ENCODE measurements at regions not wholly inside any gene's neighbourhood (a gene's known extent, or its start where the extent isn't known, plus 50 kb on each side); places are given as distances from the start of the nearest gene placed in this dataset.

- no peaks in the 10 kb centered on the region for H4K20me1 ChIP-seq (ENCODE audit: control insufficient read depth, insufficient read depth, low read depth, low read length)
- no peaks in the 10 kb centered on the region for H3K9me3 ChIP-seq (ENCODE audit: control insufficient read depth, insufficient read depth, low read length)
- no peaks in the 10 kb centered on the region for H3K4me1 ChIP-seq (ENCODE audit: control insufficient read depth, low read length)
- no peak overlapping the region for H3K4me3 ChIP-seq (ENCODE audit: low read length)
- no peaks in the 10 kb centered on the region for H3K79me2 ChIP-seq (ENCODE audit: control insufficient read depth, low read length)
- no peak overlapping the region for H3K4me2 ChIP-seq (ENCODE audit: low read length)
- no peaks in the 10 kb centered on the region for H3K27me3 ChIP-seq (ENCODE audit: control insufficient read depth, low read length)
- H3K36me3 ChIP-seq (ENCODE audit: control insufficient read depth, low read length), result no peaks in the 10 kb centered on the region
- TF ChIP-seq EZH2phosphoT487 (IDR thresholded peaks at IDR 0.05; ENCODE audit: borderline replicate concordance, low read length) (no peak), CTCF (IDR thresholded peaks at IDR 0.05; ENCODE audit: low read depth, low read length, poor library complexity, severe bottlenecking) (no peak)
- no peaks in the 10 kb centered on the region for H3F3A ChIP-seq (ENCODE audit: control insufficient read depth, insufficient read depth)
- H3K27ac ChIP-seq (ENCODE audit: low read depth, low read length), result no peak overlapping the region
- H3K9me2 ChIP-seq (replicated peaks; ENCODE audit: control insufficient read depth, low read length), result no peaks in the 10 kb centered on the region
These were observed 281.0 kb upstream of the TBL1XR1 start for GRCh38 chr3:177478170-177478867.

- Histone ChIP-seq H3F3A (ENCODE audit: control insufficient read depth, insufficient read depth) (no peaks in the 10 kb centered on the region), H3K4me3 (ENCODE audit: low read length) (no peak overlapping the region), H3K4me1 (ENCODE audit: control insufficient read depth, low read length) (no peaks in the 10 kb centered on the region), H3K27me3 (ENCODE audit: control insufficient read depth, low read length) (no peaks in the 10 kb centered on the region), H3K79me2 (ENCODE audit: control insufficient read depth, low read length) (no peaks in the 10 kb centered on the region), H3K9me2 (replicated peaks; ENCODE audit: control insufficient read depth, low read length) (no peaks in the 10 kb centered on the region), H3K36me3 (ENCODE audit: control insufficient read depth, low read length) (no peaks in the 10 kb centered on the region), H3K27ac (ENCODE audit: low read depth, low read length) (no peak overlapping the region), H3K9me3 (ENCODE audit: control insufficient read depth, insufficient read depth, low read length) (no peaks in the 10 kb centered on the region), H3K4me2 (ENCODE audit: low read length) (no peak overlapping the region), H4K20me1 (ENCODE audit: control insufficient read depth, insufficient read depth, low read depth, low read length) (no peaks in the 10 kb centered on the region)
- TF ChIP-seq CTCF (IDR thresholded peaks at IDR 0.05; ENCODE audit: low read depth, low read length, poor library complexity, severe bottlenecking) (no peak), EZH2phosphoT487 (IDR thresholded peaks at IDR 0.05; ENCODE audit: borderline replicate concordance, low read length) (no peak)
These were observed 282.3 kb upstream of the TBL1XR1 start for GRCh38 chr3:177479630-177480029.

GRCh38 chr3:177481329-177481728 is 284.0 kb upstream of the TBL1XR1 start:
- H3K4me2 ChIP-seq (ENCODE audit: low read length), result no peak overlapping the region
- no peak overlapping the region for H3K27ac ChIP-seq (ENCODE audit: low read depth, low read length)
- H3K79me2 ChIP-seq (ENCODE audit: control insufficient read depth, low read length), result no peaks in the 10 kb centered on the region
- no peaks in the 10 kb centered on the region for H3K36me3 ChIP-seq (ENCODE audit: control insufficient read depth, low read length)
- no peaks in the 10 kb centered on the region for H3K27me3 ChIP-seq (ENCODE audit: control insufficient read depth, low read length)
- no peak for TF ChIP-seq EZH2phosphoT487 (IDR thresholded peaks at IDR 0.05; ENCODE audit: borderline replicate concordance, low read length)
- no peak for TF ChIP-seq CTCF (IDR thresholded peaks at IDR 0.05; ENCODE audit: low read depth, low read length, poor library complexity, severe bottlenecking)
- H3K9me3 ChIP-seq (ENCODE audit: control insufficient read depth, insufficient read depth, low read length), result no peaks in the 10 kb centered on the region
- no peaks in the 10 kb centered on the region for H3K4me1 ChIP-seq (ENCODE audit: control insufficient read depth, low read length)
- H3K4me3 ChIP-seq (ENCODE audit: low read length), result no peak overlapping the region
- H4K20me1 ChIP-seq (ENCODE audit: control insufficient read depth, insufficient read depth, low read depth, low read length), result no peaks in the 10 kb centered on the region
- no peaks in the 10 kb centered on the region for H3K9me2 ChIP-seq (replicated peaks; ENCODE audit: control insufficient read depth, low read length)
- no peaks in the 10 kb centered on the region for H3F3A ChIP-seq (ENCODE audit: control insufficient read depth, insufficient read depth)
